ENCODE measurements at regions not wholly inside any gene's neighbourhood (a gene's known extent, or its start where the extent isn't known, plus 50 kb on each side); places are given as distances from the start of the nearest gene placed in this dataset.

GRCh38 chr18:1455605-1456004, 550.9 kb downstream of the ADCYAP1 start:
- TF ChIP-seq POLR2AphosphoS5 (IDR thresholded peaks at IDR 0.05) (no peak), POLR2A (IDR thresholded peaks at IDR 0.05) (no peak), EP300 (IDR thresholded peaks at IDR 0.05) (no peak)
- TF ChIP-seq, protein P1, sequence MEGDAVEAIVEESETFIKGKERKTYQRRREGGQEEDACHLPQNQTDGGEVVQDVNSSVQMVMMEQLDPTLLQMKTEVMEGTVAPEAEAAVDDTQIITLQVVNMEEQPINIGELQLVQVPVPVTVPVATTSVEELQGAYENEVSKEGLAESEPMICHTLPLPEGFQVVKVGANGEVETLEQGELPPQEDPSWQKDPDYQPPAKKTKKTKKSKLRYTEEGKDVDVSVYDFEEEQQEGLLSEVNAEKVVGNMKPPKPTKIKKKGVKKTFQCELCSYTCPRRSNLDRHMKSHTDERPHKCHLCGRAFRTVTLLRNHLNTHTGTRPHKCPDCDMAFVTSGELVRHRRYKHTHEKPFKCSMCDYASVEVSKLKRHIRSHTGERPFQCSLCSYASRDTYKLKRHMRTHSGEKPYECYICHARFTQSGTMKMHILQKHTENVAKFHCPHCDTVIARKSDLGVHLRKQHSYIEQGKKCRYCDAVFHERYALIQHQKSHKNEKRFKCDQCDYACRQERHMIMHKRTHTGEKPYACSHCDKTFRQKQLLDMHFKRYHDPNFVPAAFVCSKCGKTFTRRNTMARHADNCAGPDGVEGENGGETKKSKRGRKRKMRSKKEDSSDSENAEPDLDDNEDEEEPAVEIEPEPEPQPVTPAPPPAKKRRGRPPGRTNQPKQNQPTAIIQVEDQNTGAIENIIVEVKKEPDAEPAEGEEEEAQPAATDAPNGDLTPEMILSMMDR (IDR thresholded peaks at IDR 0.05), result no peak
- DNase-seq, result no peak

GRCh38 chr18:1458547-1458946, 553.9 kb downstream of the ADCYAP1 start:
- no peaks in the 10 kb centered on the region for H3K27me3 ChIP-seq
- 42 to 91% (median 71%) methylated on average over 4 of the region's 4 CpGs for WGBS, 5 donors
- peaks cover 0 to 10% (median 0%) of the 10 kb centered on the region in 4 donors for H3K9me3 ChIP-seq
- no peak overlapping the region for H3K4me3 ChIP-seq
- no peaks in the 10 kb centered on the region for H3K4me1 ChIP-seq
- no peaks in the 10 kb centered on the region for H3K36me3 ChIP-seq
- no peak overlapping the region for H3K27ac ChIP-seq
- DNase-seq, result no peak
- intact Hi-C loops (cut with DNase I; ENCODE audit: low total_unique reads), result no loop called here
- TF ChIP-seq EP300 (IDR thresholded peaks at IDR 0.05), result no peak
- no peak for TF ChIP-seq POLR2AphosphoS5 (IDR thresholded peaks at IDR 0.05)
- no peak for TF ChIP-seq POLR2A (IDR thresholded peaks at IDR 0.05)
- TF ChIP-seq, protein P1 (IDR thresholded peaks at IDR 0.05), result no peak

More at GRCh38 chr18:1455605-1456004, 550.9 kb downstream of the ADCYAP1 start:
- Histone ChIP-seq H3K9me3 (peaks cover 0 to 32% (median 16%) of the 10 kb centered on the region in 4 donors), H3K36me3 (no peaks in the 10 kb centered on the region), H3K4me1 (no peaks in the 10 kb centered on the region), H3K4me3 (no peak overlapping the region), H3K27ac (no peak overlapping the region), H3K27me3 (no peaks in the 10 kb centered on the region)
- intact Hi-C loops (cut with DNase I; ENCODE audit: low total_unique reads), result no loop called here

GRCh38 chr18:1463981-1464380, 559.3 kb downstream of the ADCYAP1 start:
- Histone ChIP-seq H3K27ac (no peak overlapping the region), H3K4me1 (no peaks in the 10 kb centered on the region), H3K4me3 (no peak overlapping the region), H3K27me3 (no peaks in the 10 kb centered on the region), H3K36me3 (no peaks in the 10 kb centered on the region), H3K9me3 (peaks cover 0 to 3% (median 0%) of the 10 kb centered on the region in 4 donors)
- 50 to 78% (median 67%) methylated on average over 4 of the region's 4 CpGs for WGBS, 5 donors
- intact Hi-C loops (cut with DNase I; ENCODE audit: low total_unique reads), result no loop called here
- no peak for DNase-seq
- TF ChIP-seq POLR2AphosphoS5 (IDR thresholded peaks at IDR 0.05), result no peak
- TF ChIP-seq POLR2A (IDR thresholded peaks at IDR 0.05), result no peak
- no peak for TF ChIP-seq EP300 (IDR thresholded peaks at IDR 0.05)
- TF ChIP-seq, protein P1 (IDR thresholded peaks at IDR 0.05), result no peak

DNA sequence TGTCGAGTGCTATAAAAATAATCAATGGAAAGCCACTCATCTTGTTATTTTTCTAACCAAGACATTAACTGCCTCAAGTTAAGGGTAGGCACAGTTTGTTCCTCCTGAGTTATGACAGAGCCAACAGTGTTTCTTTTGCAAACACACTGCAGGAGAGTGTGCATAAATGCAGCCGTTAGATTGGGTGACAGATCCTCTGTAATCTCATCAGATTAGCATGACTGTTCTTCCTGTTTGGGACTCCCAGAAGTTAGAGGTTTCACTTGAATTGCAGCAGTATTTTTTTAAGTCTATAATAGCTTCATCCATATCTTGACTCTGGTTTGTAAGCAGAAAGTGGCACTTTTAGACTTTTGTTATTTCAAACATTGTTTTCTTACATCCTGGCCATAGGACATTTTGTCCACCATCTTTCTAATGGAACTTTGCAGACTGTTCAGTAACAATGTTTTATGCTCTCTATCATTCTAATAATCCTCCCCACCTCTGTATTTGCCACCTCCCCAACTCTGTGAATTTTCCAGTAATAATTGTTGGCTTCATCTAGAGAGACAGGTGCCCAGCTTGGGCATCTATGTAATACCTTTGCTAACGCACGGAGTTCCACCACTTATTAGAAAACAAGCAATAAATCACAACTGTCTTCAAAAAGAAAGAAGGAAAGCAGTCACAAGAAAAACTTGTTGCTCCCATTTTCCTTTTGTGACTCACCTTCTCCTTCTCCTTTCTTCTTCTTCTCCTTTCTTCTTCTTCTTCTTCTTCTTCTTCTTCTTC, 560.0 kb downstream of the ADCYAP1 start:
- no peaks in the 10 kb centered on the region for H3K4me1 ChIP-seq
- TF ChIP-seq, protein P1 (IDR thresholded peaks at IDR 0.05), result no peak
- no peak for TF ChIP-seq EP300 (IDR thresholded peaks at IDR 0.05)
- TF ChIP-seq POLR2A (IDR thresholded peaks at IDR 0.05), result no peak
- TF ChIP-seq POLR2AphosphoS5 (IDR thresholded peaks at IDR 0.05), result no peak
- no peak for DNase-seq
- H3K4me3 ChIP-seq, result no peak overlapping the region
- no peaks in the 10 kb centered on the region for H3K9me3 ChIP-seq
- intact Hi-C loops (cut with DNase I; ENCODE audit: low total_unique reads), result no loop called here
- no peaks in the 10 kb centered on the region for H3K27me3 ChIP-seq
- H3K27ac ChIP-seq, result no peak overlapping the region
- WGBS, 5 donors, result 41 to 55% (median 49%) methylated on average over 4 of the region's 4 CpGs
- no peaks in the 10 kb centered on the region for H3K36me3 ChIP-seq

Data from stomach (tissue), 8 donors.